ENCODE measurements at regions not wholly inside any gene's neighbourhood (a gene's known extent, or its start where the extent isn't known, plus 50 kb on each side); places are given as distances from the start of the nearest gene placed in this dataset.

GRCh38 chr6:166677941-166678340 lies 50.9 kb upstream of the RPS6KA2 start:
- TF ChIP-seq, protein P1, sequence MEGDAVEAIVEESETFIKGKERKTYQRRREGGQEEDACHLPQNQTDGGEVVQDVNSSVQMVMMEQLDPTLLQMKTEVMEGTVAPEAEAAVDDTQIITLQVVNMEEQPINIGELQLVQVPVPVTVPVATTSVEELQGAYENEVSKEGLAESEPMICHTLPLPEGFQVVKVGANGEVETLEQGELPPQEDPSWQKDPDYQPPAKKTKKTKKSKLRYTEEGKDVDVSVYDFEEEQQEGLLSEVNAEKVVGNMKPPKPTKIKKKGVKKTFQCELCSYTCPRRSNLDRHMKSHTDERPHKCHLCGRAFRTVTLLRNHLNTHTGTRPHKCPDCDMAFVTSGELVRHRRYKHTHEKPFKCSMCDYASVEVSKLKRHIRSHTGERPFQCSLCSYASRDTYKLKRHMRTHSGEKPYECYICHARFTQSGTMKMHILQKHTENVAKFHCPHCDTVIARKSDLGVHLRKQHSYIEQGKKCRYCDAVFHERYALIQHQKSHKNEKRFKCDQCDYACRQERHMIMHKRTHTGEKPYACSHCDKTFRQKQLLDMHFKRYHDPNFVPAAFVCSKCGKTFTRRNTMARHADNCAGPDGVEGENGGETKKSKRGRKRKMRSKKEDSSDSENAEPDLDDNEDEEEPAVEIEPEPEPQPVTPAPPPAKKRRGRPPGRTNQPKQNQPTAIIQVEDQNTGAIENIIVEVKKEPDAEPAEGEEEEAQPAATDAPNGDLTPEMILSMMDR (IDR thresholded peaks at IDR 0.05) = no peak
